Vagina (tissue), 2 donors: ENCODE measurements at regions not wholly inside any gene's neighbourhood (a gene's known extent, or its start where the extent isn't known, plus 50 kb on each side); places are given as distances from the start of the nearest gene placed in this dataset.

ENCODE experiments used
- DNase-seq, 2 donors: peaks; one replicate each; pipeline ENCODE4 v3.0.0-alpha.2; 2017; ENCODE audit errors: extremely low spot score in 2 of 2
- H3K27ac ChIP-seq: fragments of 200-600 bp; sonication (generic); one replicate; pipeline ENCODE4 v1.5.1; 2019
- H3K27me3 ChIP-seq: fragments of 200-600 bp; sonication (generic); one replicate; pipeline ENCODE4 v1.5.1; 2019
- H3K36me3 ChIP-seq, 2 donors: fragments of 200-600 bp; sonication (generic); one replicate each; pipeline ENCODE4 v1.5.1; 2017 to 2019
- H3K4me1 ChIP-seq: fragments of 200-600 bp; sonication (generic); one replicate; pipeline ENCODE4 v1.5.1; 2019
- H3K4me3 ChIP-seq, 2 donors: fragments of 200-600 bp; sonication (generic); 1 replicate in 1 of 2; 2 replicates in 1 of 2; pipeline ENCODE4 v1.5.1; 2016 to 2019
- H3K9me3 ChIP-seq: fragments of 200-600 bp; sonication (generic); one replicate; pipeline ENCODE4 v1.5.1; 2019
- POLR2A ChIP-seq, 2 donors: fragments of 450-650 bp; IDR thresholded peaks; one replicate each; pipeline ENCODE4 v1.6.1; 2017; ENCODE audit warnings: antibody characterized with exemption in 2 of 2, mild to moderate bottlenecking in 2 of 2, moderate library complexity in 2 of 2
- POLR2AphosphoS5 ChIP-seq, 2 donors: sonication (generic); formaldehyde crosslinking; IDR thresholded peaks; one replicate each; pipeline ENCODE4 v1.9.0; 2017; ENCODE audit warnings: antibody characterized with exemption in 2 of 2, mild to moderate bottlenecking in 2 of 2, low read depth in 1 of 2; ENCODE audit not compliant: insufficient read depth in 1 of 2
- intact Hi-C: fragments of 100-400 bp; cut with DNase I; formaldehyde crosslinking; loops from one replicate; pipeline ENCODE4 v1.15.1; 2023
- TF ChIP-seq, protein P1 (sequence below), 3 experiments: fragments of 450-650 bp in 2 of 3; fragments of 200-600 bp in 1 of 3; sonication (generic) in 1 of 3; IDR thresholded peaks; one replicate each; pipeline ENCODE4 v1.5.1; 2017 to 2019; ENCODE audit warnings: antibody characterized with exemption in 3 of 3, mild to moderate bottlenecking in 2 of 3, moderate library complexity in 2 of 3

DNA sequence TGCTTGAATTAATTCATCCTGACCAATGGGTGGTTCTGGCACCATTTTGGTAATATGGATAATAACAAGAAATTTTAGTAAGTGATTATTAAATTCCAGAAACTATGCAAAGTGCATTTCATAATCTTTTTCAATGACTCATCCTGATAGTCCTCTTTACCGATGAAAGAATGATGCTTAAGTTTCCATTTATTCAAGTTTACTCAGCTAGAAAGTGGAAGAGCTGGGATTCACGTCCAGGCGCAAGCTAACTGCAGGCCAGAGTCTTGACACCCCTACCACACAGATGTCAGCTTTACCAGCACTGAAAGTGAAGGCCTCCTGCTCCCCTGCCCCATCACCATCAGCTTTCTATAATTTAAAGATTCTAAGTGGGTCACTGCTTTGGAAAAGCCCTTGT is 493.5 kb upstream of the WWC1 start:
- Histone ChIP-seq H3K27ac (no peak overlapping the region), H3K4me1 (peaks cover 7% of the 10 kb centered on the region), H3K9me3 (no peaks in the 10 kb centered on the region), H3K4me3 (no peak overlapping the region), H3K27me3 (no peaks in the 10 kb centered on the region), H3K36me3 (no peaks in the 10 kb centered on the region)
- TF ChIP-seq, protein P1, sequence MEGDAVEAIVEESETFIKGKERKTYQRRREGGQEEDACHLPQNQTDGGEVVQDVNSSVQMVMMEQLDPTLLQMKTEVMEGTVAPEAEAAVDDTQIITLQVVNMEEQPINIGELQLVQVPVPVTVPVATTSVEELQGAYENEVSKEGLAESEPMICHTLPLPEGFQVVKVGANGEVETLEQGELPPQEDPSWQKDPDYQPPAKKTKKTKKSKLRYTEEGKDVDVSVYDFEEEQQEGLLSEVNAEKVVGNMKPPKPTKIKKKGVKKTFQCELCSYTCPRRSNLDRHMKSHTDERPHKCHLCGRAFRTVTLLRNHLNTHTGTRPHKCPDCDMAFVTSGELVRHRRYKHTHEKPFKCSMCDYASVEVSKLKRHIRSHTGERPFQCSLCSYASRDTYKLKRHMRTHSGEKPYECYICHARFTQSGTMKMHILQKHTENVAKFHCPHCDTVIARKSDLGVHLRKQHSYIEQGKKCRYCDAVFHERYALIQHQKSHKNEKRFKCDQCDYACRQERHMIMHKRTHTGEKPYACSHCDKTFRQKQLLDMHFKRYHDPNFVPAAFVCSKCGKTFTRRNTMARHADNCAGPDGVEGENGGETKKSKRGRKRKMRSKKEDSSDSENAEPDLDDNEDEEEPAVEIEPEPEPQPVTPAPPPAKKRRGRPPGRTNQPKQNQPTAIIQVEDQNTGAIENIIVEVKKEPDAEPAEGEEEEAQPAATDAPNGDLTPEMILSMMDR (IDR thresholded peaks at IDR 0.05) = no peak
- no peak for TF ChIP-seq POLR2A (IDR thresholded peaks at IDR 0.05)
- TF ChIP-seq POLR2AphosphoS5 (IDR thresholded peaks at IDR 0.05; ENCODE audit: insufficient read depth in 1 of 2, low read depth in 1 of 2) = no peak
- intact Hi-C loops = no loop called here
- DNase-seq = no peak

DNA sequence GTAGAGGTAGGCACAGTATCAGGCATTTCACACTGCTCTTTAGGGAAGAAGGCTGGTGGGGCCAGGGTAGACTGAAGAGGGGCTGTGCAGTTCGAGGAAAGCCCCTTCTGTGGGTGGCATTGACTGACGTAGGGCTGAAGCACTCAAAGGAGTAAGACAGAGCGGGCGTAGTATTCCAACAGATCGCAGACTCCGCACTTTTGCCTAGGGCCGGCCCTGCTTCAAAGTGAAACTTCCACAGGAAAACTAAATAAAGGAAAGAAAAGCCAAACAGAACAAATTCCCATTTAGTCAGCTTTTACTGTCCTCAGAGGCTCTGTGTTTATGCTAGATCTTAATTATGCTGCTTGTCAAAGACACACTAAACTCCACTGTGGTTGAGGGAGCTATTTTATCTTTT is 493.0 kb upstream of the WWC1 start:
- intact Hi-C loops = no loop called here
- TF ChIP-seq POLR2AphosphoS5 (IDR thresholded peaks at IDR 0.05; ENCODE audit: insufficient read depth in 1 of 2, low read depth in 1 of 2) = no peak
- TF ChIP-seq POLR2A (IDR thresholded peaks at IDR 0.05) = no peak
- TF ChIP-seq, protein P1 (IDR thresholded peaks at IDR 0.05) = no peak
- H3K27me3 ChIP-seq = no peaks in the 10 kb centered on the region
- DNase-seq = no peak
- H3K27ac ChIP-seq = no peak overlapping the region
- H3K36me3 ChIP-seq = no peaks in the 10 kb centered on the region
- H3K4me1 ChIP-seq = peaks cover 7% of the 10 kb centered on the region
- no peak overlapping the region for H3K4me3 ChIP-seq
- no peaks in the 10 kb centered on the region for H3K9me3 ChIP-seq

DNA sequence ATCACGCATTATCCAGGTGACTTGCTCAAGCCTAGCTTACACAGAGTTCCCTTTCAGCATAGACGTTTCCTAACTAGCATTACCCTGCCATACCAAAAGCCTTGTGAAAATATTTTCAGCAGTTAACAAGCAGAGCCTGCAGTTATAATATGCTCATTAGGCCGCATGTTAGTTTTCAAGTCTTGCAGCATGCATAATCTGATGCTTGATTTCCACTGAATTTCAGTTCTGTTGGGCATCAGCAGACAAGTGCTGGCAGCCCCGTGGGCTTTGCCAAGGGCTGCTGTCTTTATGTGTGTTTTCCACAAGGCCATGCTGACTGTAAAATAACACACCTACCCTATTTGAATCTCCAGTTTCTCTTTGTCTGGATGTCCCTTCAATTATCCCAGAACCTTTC is 491.0 kb upstream of the WWC1 start:
- H3K36me3 ChIP-seq = no peaks in the 10 kb centered on the region
- peaks cover 7% of the 10 kb centered on the region for H3K4me1 ChIP-seq
- H3K27me3 ChIP-seq = no peaks in the 10 kb centered on the region
- no peak for DNase-seq
- no peaks in the 10 kb centered on the region for H3K9me3 ChIP-seq
- no peak overlapping the region for H3K4me3 ChIP-seq
- no peak for TF ChIP-seq POLR2A (IDR thresholded peaks at IDR 0.05)
- TF ChIP-seq POLR2AphosphoS5 (IDR thresholded peaks at IDR 0.05; ENCODE audit: insufficient read depth in 1 of 2, low read depth in 1 of 2) = no peak
- TF ChIP-seq, protein P1 (IDR thresholded peaks at IDR 0.05) = no peak
- no peak overlapping the region for H3K27ac ChIP-seq
- intact Hi-C loops = no loop called here

DNA sequence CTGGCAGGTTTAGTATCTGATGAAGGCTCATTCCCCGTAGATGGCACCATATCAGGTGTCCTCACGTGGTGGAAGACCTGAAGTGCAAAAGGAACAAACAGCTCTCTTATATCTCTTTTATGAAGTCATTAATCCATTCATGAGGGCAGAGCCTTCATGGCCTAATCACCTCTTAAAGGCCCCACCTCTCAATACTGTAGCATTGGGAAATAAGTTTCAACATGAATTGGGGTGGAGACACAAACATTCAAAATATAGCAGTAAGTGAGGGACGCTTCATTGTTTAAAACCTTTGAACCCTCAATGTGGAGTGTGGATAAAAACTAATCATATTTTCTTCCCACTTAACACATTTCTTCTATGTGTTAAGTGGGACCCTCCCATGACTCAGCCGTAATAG is 489.4 kb upstream of the WWC1 start:
- no peak overlapping the region for H3K4me3 ChIP-seq
- TF ChIP-seq, protein P1 (IDR thresholded peaks at IDR 0.05) = no peak
- TF ChIP-seq POLR2AphosphoS5 (IDR thresholded peaks at IDR 0.05; ENCODE audit: insufficient read depth in 1 of 2, low read depth in 1 of 2) (no peak), POLR2A (IDR thresholded peaks at IDR 0.05) (no peak)
- no peak for DNase-seq
- no peaks in the 10 kb centered on the region for H3K36me3 ChIP-seq
- peaks cover 7% of the 10 kb centered on the region for H3K4me1 ChIP-seq
- no peaks in the 10 kb centered on the region for H3K9me3 ChIP-seq
- intact Hi-C loops = no loop called here
- H3K27me3 ChIP-seq = no peaks in the 10 kb centered on the region
- H3K27ac ChIP-seq = no peak overlapping the region

DNA sequence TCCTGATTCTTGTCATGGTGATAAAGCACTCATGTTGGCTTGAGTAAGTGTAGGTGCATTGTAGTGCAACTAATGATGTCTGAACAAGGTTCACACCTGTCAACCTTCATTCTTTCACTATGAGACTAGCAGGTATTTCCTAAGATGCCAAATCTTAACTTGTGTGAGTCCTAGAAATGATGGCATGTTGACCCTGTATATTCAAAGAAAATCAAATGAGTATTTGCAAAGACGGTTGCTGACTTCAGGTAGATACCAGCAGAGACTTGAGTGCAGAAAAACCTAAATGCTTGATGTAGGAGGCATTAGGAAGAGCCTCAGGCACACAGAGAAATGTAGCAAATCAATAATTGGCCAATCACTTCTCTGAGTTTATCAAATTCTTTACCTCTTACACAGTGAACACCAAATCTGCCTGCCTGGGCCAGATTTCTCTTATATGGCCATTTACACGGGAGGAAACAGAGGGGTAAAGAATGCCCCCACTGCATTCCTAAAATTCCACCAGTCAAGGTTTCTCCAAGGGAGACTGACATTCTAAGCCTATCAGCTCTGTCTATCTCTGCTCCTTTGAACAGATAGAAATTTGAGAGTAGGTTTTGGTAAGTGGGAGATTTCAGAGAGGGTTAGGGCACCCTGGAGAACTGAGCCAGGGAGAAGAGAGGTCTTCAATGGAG is 488.6 kb upstream of the WWC1 start:
- no peaks in the 10 kb centered on the region for H3K9me3 ChIP-seq
- H3K4me3 ChIP-seq = no peak overlapping the region
- DNase-seq = no peak
- H3K27ac ChIP-seq = no peak overlapping the region
- TF ChIP-seq, protein P1 (IDR thresholded peaks at IDR 0.05) = no peak
- no peak for TF ChIP-seq POLR2AphosphoS5 (IDR thresholded peaks at IDR 0.05; ENCODE audit: insufficient read depth in 1 of 2, low read depth in 1 of 2)
- TF ChIP-seq POLR2A (IDR thresholded peaks at IDR 0.05) = no peak
- intact Hi-C loops = no loop called here
- H3K27me3 ChIP-seq = no peaks in the 10 kb centered on the region
- H3K4me1 ChIP-seq = peaks cover 7% of the 10 kb centered on the region
- H3K36me3 ChIP-seq = no peaks in the 10 kb centered on the region
